ENCODE measurements at regions not wholly inside any gene's neighbourhood (a gene's known extent, or its start where the extent isn't known, plus 50 kb on each side); places are given as distances from the start of the nearest gene placed in this dataset.

DNA sequence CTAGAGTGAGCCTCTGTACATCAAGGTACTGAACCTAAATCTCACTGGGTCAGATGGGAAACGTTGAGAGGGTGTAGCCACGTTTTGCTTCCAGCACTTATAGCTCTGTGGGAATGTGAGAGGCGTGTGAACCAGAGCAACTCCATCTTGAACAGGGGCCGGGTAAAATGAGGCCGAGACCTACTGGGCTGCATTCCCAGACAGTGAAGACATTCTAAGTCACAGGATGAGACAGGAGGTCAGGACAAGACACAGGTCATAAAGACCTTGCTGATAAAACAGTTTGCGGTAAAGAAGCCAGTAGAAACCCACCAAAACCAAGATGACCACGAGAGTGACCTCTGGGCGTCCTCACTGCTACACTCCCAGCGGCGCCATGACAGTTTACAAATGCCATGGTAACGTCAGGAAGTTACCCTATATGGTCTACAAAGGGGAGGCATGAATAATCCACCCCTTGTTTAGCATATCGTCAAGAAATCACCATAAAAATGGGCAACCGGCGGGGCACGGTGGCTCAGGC lies 63.4 kb upstream of the NCOR2 start:
- DNase-seq (ENCODE audit: low read depth in 2 of 2), result no peak

DNA sequence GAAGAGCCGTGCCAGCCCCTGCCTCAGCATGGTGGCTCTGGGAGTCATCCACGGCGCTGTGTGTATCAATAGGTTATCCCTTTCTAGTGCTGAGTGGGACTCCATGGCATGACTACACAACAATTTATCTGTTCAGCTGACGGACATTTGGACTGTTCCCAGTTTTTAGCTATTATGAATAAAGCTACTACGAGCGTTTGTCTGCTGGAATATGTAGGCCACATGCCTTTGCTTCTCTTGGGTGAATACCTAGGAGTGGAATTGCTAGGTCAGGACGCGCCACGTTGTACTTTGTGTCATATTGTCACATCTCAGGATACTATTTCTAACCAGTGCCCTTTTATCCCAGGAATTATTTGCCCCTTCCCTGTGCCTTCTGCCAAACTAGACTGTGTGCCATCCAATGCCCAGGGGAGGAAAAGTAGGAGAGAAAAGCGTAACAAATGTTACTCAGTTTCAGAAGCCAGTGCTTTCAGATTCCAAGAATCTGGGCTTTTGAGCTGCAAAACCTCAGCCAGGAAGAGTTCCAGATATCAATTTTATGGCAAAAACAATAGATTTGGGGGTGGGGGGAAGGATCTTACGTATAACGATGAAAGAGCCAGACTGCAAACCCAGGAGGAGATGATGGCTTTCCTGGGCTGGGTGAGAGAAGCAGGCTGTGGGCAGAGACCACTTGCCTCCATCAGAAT lies 62.5 kb upstream of the NCOR2 start:
- DNase-seq (ENCODE audit: low read depth in 2 of 2), result no peak

DNA sequence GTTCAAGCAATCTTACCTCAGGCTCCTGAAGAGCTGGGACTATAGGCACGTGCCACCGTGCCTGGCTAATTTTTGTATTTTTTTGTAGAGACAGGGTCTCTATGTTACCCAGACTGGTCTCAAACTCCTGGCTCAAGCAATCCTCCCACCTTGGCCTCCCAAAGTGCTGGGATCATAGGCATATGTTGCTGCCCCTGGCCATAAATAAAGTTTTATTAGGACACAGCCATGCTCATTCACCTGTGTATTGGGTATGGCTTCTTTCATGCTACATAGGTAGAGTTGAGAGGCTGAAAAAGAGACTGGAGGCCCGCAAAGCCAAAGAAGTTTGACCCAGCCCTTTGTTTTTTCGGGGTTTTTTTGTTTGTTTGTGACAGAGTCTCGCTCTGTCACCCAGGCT lies 61.7 kb upstream of the NCOR2 start:
- DNase-seq (ENCODE audit: low read depth in 2 of 2), result no peak

DNA sequence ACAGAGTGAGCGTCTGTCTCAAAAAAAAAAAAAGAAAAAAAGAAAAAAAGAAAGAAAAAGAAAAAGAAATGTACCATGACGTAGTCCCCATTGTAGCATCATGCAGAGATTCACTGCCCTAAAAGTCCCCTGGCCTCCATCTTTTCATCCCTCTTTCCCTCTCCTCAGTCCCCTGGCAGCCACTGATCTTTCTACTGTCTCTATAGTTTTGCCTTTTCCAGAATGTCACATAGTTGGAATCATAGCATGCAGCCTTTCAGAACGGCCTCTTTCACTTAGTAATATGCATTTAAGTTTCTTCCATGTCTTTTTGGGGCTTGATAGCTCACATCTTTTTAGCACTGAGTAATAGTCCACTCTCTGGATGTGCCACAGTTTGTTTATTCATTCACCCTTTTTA lies 60.5 kb upstream of the NCOR2 start:
- DNase-seq (ENCODE audit: low read depth in 2 of 2), result no peak

DNA sequence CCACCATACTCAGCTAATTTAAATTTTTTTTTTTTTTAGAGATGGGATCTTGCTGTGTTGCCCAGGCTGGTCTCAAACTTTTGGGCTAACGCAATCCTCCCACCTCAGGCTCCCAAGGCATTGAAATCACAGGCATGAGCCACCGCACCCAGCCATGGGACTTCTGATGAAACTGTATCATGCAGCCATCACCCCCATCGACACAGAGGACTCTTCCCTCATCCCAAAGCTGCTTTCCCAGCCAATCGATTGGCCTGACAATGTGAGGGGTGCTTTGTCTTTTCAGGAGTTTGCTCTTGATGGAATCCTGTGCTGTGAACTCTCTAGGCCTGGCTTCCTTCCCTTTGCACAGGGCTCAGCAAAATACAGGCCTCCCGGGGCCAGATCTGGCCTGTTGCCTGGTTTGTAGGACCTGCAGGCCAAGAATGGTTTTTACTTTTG lies 59.6 kb upstream of the NCOR2 start:
- no peak for DNase-seq (ENCODE audit: low read depth in 2 of 2)

DNA sequence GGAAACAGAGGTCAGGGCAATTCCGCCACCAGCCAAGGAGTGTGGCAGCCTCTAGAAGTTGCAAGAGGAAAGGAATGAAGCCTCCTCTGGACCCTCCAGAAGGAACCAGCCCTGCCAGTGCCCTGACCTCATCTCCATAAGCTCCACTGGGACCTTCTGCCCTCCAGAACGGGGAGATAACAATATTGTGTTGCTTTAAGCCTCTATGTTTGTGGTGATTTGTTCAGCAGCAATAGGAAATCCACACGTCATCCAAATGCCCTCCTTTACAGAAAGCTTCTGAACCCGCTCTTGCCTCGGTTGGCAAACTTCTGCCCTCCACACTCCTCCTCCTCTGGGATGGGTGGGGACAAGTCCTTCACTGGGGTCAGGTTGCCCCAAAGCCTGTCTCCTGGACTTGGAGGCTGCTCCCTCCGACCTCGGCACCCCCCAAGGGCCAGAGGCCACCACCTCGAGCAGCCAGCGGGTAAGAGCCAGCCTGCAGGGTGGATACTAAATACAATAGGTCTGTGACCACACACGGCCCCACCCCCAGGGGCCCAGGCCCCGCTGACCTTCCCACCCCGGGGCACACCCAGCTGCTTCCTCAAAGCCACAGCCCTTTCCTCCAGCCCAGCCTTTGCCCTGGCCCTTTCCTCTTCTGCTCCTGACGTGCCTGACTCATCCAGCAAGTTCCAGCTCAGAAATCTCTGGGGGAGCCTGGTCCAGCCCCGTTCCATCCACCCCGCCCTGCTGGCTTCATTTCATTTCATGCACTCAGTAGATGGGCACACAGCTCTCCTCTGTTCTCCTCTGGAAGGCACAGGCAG lies 58.7 kb upstream of the NCOR2 start:
- DNase-seq (ENCODE audit: low read depth in 2 of 2), result no peak

DNA sequence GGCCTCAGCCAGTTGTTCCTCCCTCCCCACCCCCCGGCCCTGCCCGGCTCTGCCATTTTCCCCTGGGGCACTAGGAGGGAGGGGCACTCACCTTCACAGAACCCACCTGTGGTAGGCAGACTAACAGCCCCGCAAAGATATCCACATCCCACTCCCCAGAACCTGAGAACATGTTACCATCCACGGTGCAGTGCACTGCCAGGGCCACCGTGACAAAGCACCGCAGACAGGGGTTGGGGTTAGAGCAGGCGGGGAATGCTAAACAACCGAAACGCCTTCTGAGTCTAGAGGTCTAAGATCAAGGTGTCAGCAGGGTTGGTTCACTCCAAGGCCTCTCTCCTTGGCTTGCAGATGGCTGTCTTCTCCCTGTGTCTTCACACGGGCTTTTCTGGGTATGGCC lies 57.4 kb upstream of the NCOR2 start:
- no peak for DNase-seq (ENCODE audit: low read depth in 2 of 2)

DNA sequence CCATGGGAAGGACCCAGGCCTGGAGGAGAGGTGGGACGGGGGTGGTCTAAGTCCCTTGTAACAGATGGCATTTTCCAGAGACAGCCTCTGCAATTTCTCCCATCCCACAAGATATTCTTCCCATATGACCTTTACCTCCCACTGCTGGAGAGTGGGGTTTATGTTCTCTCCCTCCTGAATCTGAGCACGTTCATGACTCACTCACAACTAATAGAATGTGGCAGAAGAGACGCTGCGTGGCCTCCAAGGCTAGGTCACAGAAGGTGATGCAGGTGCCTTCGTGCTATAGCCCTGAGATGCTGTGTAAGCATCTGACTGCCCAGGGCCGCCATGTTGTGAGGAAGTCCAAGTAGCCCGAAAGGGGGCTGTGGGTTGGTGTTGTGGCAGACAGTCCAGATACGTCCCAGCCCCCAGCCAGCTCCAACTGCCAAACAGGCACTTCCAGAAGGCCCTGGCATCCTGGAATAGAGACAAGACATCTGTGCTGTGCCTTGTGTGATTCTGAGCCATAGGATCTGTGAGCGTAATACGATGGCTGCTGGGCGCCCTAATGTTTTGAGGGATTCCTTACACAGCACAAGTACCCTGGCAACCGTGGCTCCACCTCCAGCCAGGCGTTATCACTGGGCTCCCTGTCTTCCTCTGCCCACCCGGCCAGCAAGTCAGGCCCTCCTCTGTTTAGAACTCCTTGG lies 56.1 kb upstream of the NCOR2 start:
- no peak for DNase-seq (ENCODE audit: low read depth in 2 of 2)

DNA sequence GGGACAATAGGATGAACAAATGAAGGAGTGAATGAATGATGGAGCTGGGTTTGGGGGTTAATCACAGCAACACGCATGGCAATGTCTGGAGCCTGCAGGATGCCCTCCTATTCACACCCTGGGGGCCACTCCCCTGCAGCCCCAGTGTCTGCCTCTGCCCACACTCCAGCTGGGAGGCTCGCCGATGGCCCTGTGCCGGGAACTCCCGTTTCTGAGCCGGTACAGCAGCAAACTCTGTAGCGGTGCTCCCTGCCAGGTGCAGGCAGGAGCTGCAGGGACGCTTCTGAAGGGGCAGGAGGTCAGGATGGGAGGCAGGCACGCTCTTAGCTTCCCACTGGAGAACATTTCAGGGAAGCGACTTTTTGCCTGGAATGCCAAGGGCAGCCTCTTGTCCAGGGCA lies 55.4 kb upstream of the NCOR2 start:
- no peak for DNase-seq (ENCODE audit: low read depth in 2 of 2)

DNA sequence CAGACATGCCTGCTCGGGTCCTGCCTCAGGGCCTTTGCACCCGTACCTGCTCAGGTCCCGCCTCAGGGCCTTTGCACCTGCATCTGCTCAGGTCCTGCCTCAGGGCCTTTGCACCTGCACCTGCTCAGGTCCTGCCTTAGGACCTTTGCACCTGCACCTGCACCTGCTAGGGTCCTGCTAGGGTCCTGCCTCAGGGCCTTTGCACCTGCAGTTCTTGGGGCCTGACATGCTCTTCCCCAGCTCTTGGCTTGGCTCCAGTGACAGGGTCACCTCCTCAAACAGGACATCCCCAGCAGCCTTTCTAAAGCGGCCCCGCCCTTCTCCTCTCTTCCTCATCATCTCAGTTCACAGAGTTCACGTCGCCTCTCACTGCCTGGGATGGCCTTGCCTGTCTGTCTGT lies 54.9 kb upstream of the NCOR2 start:
- DNase-seq (ENCODE audit: low read depth in 2 of 2), result no peak

DNA sequence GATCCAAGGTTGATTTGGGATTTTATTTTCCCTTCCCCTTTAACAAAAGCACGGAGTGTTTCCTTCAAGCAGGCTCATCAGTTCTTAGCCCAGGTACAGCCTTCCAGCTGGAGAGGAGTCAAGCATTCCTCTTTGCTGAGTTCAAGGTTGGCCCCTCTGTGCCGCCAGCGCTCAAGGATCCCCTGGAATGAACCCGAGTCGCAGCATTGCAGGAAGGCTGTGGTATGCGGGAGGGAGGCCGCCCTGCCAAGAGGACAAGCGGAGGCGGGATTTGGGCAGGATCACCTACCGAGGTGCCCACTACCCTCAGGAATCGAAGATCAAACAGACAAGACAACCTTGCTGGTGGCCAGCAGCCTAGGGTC lies 53.9 kb upstream of the NCOR2 start:
- no peak for DNase-seq (ENCODE audit: low read depth in 2 of 2)

DNA sequence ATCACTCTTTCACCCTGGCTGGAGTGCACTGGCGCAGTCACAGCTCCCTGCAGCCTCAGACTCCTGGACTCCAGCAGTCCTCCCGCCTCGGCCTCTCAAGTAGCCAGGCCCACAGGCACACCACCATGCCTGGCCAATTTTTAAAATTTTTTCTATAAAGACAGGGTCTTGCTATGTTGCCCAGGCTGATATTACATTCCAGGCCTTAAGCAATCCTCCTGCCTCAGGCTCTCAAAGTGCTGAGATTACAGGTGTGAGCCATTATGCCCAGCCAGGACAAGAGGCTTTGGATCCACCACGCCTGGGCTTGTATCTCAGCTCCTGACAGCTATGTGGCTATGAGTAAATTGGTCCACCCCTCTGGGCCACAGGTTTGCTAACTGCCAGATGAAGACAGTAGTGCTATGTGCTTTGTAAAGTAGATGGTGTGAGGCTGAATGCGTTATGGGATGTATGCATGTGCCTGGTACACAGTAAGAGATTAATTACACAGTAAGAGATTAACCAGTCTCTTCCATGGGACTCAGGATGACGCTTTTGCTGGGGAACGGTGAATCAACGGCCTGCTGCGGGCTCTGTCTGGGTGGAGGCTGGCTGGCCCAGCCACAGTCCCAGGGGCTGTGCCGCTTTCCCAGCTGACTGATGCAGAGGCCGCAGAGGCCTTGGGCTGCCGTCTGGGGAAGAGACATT lies 53.3 kb upstream of the NCOR2 start:
- DNase-seq (ENCODE audit: low read depth in 2 of 2), result no peak

DNA sequence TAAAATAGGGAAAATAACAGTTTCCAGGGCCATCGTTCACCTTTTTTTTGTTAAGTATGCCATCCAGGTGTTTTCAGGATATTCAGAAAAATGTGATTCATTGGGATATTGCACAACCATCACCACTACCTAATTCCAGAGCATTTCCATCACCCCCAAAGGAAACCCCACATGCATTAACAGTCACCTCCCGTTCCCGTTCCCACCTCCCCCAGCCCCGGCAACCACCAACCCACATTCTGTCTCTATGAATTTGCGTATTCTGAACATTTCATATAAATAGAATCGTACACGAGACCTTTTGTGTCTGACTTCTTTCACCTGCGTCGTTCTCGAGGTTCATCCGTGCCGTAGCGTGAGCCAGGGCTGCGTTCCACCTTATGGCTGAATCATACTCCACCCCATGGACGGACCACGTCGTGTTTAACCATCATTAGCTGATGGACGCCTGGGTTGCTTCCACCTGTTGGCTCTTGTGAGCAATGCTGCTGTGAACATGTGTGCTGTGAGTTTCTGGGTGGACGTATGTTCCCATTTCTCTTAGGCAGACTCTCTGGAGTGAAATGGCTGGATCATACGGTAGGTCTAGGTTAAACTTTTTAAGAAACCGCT lies 51.0 kb upstream of the NCOR2 start:
- DNase-seq (ENCODE audit: low read depth in 2 of 2), result no peak

DNA sequence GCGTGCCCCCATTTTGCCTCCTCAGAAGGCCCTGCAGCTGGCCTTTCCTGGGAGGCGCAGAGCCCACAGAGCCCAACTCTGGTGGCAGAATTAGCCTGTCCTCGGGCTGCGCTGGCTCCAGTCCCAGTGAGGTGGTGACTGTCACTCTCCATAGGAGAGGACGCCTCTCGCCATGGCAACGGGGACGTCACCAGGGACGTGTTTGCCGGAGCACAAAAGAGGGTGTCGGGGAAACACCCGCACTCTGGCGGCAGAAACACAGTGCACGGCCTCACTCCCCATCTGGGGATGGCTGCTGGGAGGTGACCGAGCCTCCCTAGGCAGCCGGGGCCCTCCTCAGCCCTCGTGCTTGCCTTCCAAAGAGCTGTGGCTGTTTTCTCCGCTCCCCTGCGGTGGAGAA lies 50.2 kb upstream of the NCOR2 start:
- no peak for DNase-seq (ENCODE audit: low read depth in 2 of 2)
